MM.1S (cell line): ENCODE measurements at regions not wholly inside any gene's neighbourhood (a gene's known extent, or its start where the extent isn't known, plus 50 kb on each side); places are given as distances from the start of the nearest gene placed in this dataset.

ENCODE experiments used
- CTCF ChIP-seq: fragments of 300-600 bp; sonication (generic); IDR thresholded peaks from 2 replicates; pipeline ENCODE4 v1.5.1; 2016; ENCODE audit warnings: antibody characterized with exemption, low read length, mixed read lengths
- EZH2 ChIP-seq: fragments of 300-600 bp; sonication (generic); optimal IDR thresholded peaks from 2 replicates; pipeline ENCODE3; 2017; ENCODE audit warnings: low read depth, mild to moderate bottlenecking, antibody characterized with exemption, low read length, mixed read lengths

GRCh38 chr14:48857366-48857765 is 728.8 kb downstream of the RPS29 start:
- TF ChIP-seq CTCF: no peak
- no peak for TF ChIP-seq EZH2
